ENCODE measurements at regions not wholly inside any gene's neighbourhood (a gene's known extent, or its start where the extent isn't known, plus 50 kb on each side); places are given as distances from the start of the nearest gene placed in this dataset.
"Not testable (repeated sequence)": the region's sequence is repeated elsewhere in the genome, so short reads cannot be mapped to it uniquely, and the experiment has no call there.

DNA sequence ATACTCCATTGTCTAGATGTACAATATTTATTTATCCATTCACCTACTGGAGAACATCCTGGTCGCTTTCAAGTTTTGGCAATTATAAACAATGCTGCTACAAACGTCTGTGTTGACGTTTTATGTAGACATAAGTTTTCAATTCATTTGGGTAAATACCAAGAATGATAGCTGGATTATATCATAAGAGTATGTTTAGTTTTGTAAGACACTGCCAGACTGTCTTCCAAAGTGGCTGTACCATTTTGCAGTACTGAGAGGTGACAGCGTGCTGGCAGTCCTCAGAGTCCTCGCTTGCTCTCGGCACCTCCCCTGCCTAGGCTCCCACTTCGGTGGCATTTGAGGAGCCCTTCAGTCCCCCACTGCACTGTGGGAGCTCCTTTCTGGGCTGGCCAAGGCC, 253.3 kb upstream of the INTU start:
- H3K4me1 ChIP-seq (ENCODE audit: control insufficient read depth, extremely low read depth, insufficient read depth, low read length), result no peaks in the 10 kb centered on the region
- H3K4me3 ChIP-seq (replicated peaks in 1 of 4; ENCODE audit: control extremely low read depth in 1 of 4, insufficient read depth in 1 of 4, low read depth in 3 of 4, low read length in 4 of 4), result no peak overlapping the region
- no peak for DNase-seq (ENCODE audit: low read depth in 2 of 2)
- no peaks in the 10 kb centered on the region for H3K9me3 ChIP-seq (ENCODE audit: control insufficient read depth, insufficient read depth, low read depth, low read length)
- H3K79me2 ChIP-seq (ENCODE audit: control insufficient read depth, insufficient read depth, low read length), result no peaks in the 10 kb centered on the region
- no peaks in the 10 kb centered on the region for H3K27me3 ChIP-seq (ENCODE audit: control insufficient read depth, insufficient read depth, low read length)
- H2AFZ ChIP-seq (ENCODE audit: low read length), result no peak overlapping the region
- no peaks in the 10 kb centered on the region for H4K20me1 ChIP-seq (ENCODE audit: control insufficient read depth, extremely low read depth, insufficient read depth, low read length)
- no peaks in the 10 kb centered on the region for H3K36me3 ChIP-seq (ENCODE audit: control insufficient read depth, insufficient read depth, low read length)
- no peak for TF ChIP-seq EZH2 (IDR thresholded peaks at IDR 0.05; ENCODE audit: low read length, missing control alignments)
- TF ChIP-seq, protein P1, sequence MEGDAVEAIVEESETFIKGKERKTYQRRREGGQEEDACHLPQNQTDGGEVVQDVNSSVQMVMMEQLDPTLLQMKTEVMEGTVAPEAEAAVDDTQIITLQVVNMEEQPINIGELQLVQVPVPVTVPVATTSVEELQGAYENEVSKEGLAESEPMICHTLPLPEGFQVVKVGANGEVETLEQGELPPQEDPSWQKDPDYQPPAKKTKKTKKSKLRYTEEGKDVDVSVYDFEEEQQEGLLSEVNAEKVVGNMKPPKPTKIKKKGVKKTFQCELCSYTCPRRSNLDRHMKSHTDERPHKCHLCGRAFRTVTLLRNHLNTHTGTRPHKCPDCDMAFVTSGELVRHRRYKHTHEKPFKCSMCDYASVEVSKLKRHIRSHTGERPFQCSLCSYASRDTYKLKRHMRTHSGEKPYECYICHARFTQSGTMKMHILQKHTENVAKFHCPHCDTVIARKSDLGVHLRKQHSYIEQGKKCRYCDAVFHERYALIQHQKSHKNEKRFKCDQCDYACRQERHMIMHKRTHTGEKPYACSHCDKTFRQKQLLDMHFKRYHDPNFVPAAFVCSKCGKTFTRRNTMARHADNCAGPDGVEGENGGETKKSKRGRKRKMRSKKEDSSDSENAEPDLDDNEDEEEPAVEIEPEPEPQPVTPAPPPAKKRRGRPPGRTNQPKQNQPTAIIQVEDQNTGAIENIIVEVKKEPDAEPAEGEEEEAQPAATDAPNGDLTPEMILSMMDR (conservative IDR thresholded peaks at IDR 0.05 in 1 of 2, IDR thresholded peaks at IDR 0.05 in 1 of 2; ENCODE audit: low read depth in 1 of 2, low read length in 2 of 2), result no peak
- H3K9ac ChIP-seq (ENCODE audit: insufficient read depth, low read length), result no peak overlapping the region
- no peak overlapping the region for H3K27ac ChIP-seq (ENCODE audit: insufficient read depth, low read length)
- H3K4me2 ChIP-seq (ENCODE audit: extremely low read depth, insufficient read depth, low read length), result no peak overlapping the region

DNA sequence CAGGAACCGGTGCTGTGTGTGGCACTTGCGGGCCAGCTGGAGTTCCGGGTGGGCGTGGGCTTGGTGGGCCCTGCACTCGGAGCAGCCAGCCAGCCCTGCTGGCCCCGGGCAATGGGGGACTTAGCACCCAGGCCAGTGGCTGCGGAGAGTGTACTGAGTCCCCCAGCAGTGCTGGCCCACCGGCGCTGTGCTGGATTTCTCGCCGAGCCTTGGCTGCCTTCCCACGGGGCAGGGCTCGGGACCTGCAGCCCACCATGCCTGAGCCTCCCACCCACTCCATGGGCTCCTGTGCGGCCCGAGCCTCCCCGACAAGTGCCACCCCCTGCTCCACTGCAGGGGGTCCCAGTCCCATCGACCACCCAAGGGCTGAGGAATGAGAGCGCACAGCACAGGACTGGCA, 252.8 kb upstream of the INTU start:
- not testable (repeated sequence) for H3K27ac ChIP-seq (ENCODE audit: insufficient read depth, low read length)

DNA sequence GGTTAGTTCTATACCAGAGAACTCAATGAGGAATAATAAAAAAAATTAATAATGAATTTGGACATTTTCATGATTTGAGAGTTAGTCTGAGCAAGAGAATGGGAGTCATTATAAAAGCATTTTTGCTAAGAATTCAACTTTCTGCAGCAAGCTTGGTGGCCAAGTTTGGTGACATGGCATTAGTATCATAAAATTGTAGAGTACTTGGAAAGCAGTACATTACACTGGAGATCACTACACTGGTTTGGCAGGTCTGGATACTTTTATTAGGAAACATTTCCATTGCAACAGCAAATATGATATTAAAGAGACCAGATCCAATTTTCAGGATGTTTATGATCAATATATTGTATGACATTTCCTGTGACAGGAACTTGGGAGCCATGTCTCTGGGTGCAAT, 249.1 kb upstream of the INTU start:
- no peaks in the 10 kb centered on the region for H3K79me2 ChIP-seq (ENCODE audit: control insufficient read depth, insufficient read depth, low read length)
- H3K9me3 ChIP-seq (ENCODE audit: control insufficient read depth, insufficient read depth, low read depth, low read length), result no peaks in the 10 kb centered on the region
- DNase-seq (ENCODE audit: low read depth in 2 of 2), result no peak
- H3K4me2 ChIP-seq (ENCODE audit: extremely low read depth, insufficient read depth, low read length), result no peak overlapping the region
- no peak for TF ChIP-seq EZH2 (IDR thresholded peaks at IDR 0.05; ENCODE audit: low read length, missing control alignments)
- TF ChIP-seq, protein P1 (conservative IDR thresholded peaks at IDR 0.05 in 1 of 2, IDR thresholded peaks at IDR 0.05 in 1 of 2; ENCODE audit: low read depth in 1 of 2, low read length in 2 of 2), result no peak
- no peaks in the 10 kb centered on the region for H4K20me1 ChIP-seq (ENCODE audit: control insufficient read depth, extremely low read depth, insufficient read depth, low read length)
- H3K9ac ChIP-seq (ENCODE audit: insufficient read depth, low read length), result no peak overlapping the region
- H3K27me3 ChIP-seq (ENCODE audit: control insufficient read depth, insufficient read depth, low read length), result no peaks in the 10 kb centered on the region
- H3K4me1 ChIP-seq (ENCODE audit: control insufficient read depth, extremely low read depth, insufficient read depth, low read length), result no peaks in the 10 kb centered on the region
- H3K27ac ChIP-seq (ENCODE audit: insufficient read depth, low read length), result no peak overlapping the region
- no peaks in the 10 kb centered on the region for H3K36me3 ChIP-seq (ENCODE audit: control insufficient read depth, insufficient read depth, low read length)
- H3K4me3 ChIP-seq (replicated peaks in 1 of 4; ENCODE audit: control extremely low read depth in 1 of 4, insufficient read depth in 1 of 4, low read depth in 3 of 4, low read length in 4 of 4), result no peak overlapping the region
- H2AFZ ChIP-seq (ENCODE audit: low read length), result no peak overlapping the region

More for the DNA sequence above, 252.8 kb upstream of the INTU start:
- H3K27me3 ChIP-seq (ENCODE audit: control insufficient read depth, insufficient read depth, low read length); H3K4me3 ChIP-seq (replicated peaks in 1 of 4; ENCODE audit: control extremely low read depth in 1 of 4, insufficient read depth in 1 of 4, low read depth in 3 of 4, low read length in 4 of 4); H4K20me1 ChIP-seq (ENCODE audit: control insufficient read depth, extremely low read depth, insufficient read depth, low read length); H3K9me3 ChIP-seq (ENCODE audit: control insufficient read depth, insufficient read depth, low read depth, low read length); DNase-seq (ENCODE audit: low read depth in 2 of 2); H3K36me3 ChIP-seq (ENCODE audit: control insufficient read depth, insufficient read depth, low read length); H2AFZ ChIP-seq (ENCODE audit: low read length); H3K79me2 ChIP-seq (ENCODE audit: control insufficient read depth, insufficient read depth, low read length); H3K4me1 ChIP-seq (ENCODE audit: control insufficient read depth, extremely low read depth, insufficient read depth, low read length); H3K4me2 ChIP-seq (ENCODE audit: extremely low read depth, insufficient read depth, low read length); H3K9ac ChIP-seq (ENCODE audit: insufficient read depth, low read length): not testable (repeated sequence)

Measured in fibroblast of lung (primary cell).